CD4-positive, alpha-beta memory T cell (primary cell): ENCODE measurements at regions not wholly inside any gene's neighbourhood (a gene's known extent, or its start where the extent isn't known, plus 50 kb on each side); places are given as distances from the start of the nearest gene placed in this dataset.

Source experiments
- CTCF ChIA-PET: fragments of 350-600 bp; sonication (Branson Sonifier 250); formaldehyde crosslinking; loops from one replicate; lab custom pipeline; 2021; ENCODE audit warnings: inconsistent platforms; ENCODE audit not compliant: partially characterized antibody; lab: Charles Lee
- POLR2A ChIA-PET: fragments of 350-600 bp; sonication (Branson Sonifier 250); formaldehyde crosslinking; loops from one replicate; lab custom pipeline; 2021; ENCODE audit not compliant: partially characterized antibody; lab: Charles Lee
- DNase-seq, 5 donors: peaks; one replicate each; pipeline versions ENCODE4 v3.0.0 to v3.0.0-alpha.2; 2020 to 2022; ENCODE audit warnings: mixed read lengths in 1 of 5
- H3K27ac ChIP-seq: one replicate; pipeline ENCODE4 v1.7.0; 2013; ENCODE audit warnings: low read depth, low read length
- H3K27me3 ChIP-seq: 2 replicates; pipeline ENCODE4 v1.7.0; 2013; ENCODE audit warnings: mild to moderate bottlenecking, low read length, moderate library complexity; ENCODE audit not compliant: insufficient read depth
- H3K36me3 ChIP-seq: 2 replicates; pipeline ENCODE4 v1.7.0; 2013; ENCODE audit warnings: mild to moderate bottlenecking, low read length, moderate library complexity; ENCODE audit not compliant: insufficient read depth
- H3K4me1 ChIP-seq: 2 replicates; pipeline ENCODE4 v1.7.0; 2013; ENCODE audit warnings: mild to moderate bottlenecking, low read length, moderate library complexity; ENCODE audit not compliant: insufficient read depth
- H3K4me3 ChIP-seq, 2 donors: one replicate each; pipeline ENCODE4 v1.7.0; 2013; ENCODE audit warnings: low read length in 2 of 2, mild to moderate bottlenecking in 1 of 2
- H3K9me3 ChIP-seq, 2 donors: one replicate each; pipeline ENCODE4 v1.7.0; 2013; ENCODE audit warnings: low read length in 2 of 2, control low read depth in 1 of 2; ENCODE audit not compliant: control insufficient read depth in 1 of 2
- H3K27ac Mint-ChIP-seq, 7 donors: one replicate each; pipeline ENCODE4 v1.8.0; 2020 to 2021; ENCODE audit warnings: mixed read lengths in 7 of 7, mild to moderate bottlenecking in 6 of 7, inconsistent platforms in 3 of 7, moderate library complexity in 3 of 7
- H3K27me3 Mint-ChIP-seq, 2 donors: one replicate each; pipeline ENCODE4 v1.8.0; 2020 to 2021; ENCODE audit warnings: mixed read lengths in 2 of 2
- H3K36me3 Mint-ChIP-seq, 2 donors: one replicate each; pipeline ENCODE4 v1.8.0; 2020 to 2021; ENCODE audit warnings: mixed read lengths in 2 of 2, inconsistent platforms in 1 of 2, mild to moderate bottlenecking in 1 of 2
- H3K4me1 Mint-ChIP-seq, 4 donors: one replicate each; pipeline ENCODE4 v1.8.0; 2020 to 2021; ENCODE audit warnings: mixed read lengths in 4 of 4, mild to moderate bottlenecking in 1 of 4
- H3K4me3 Mint-ChIP-seq, 8 donors: one replicate each; pipeline ENCODE4 v1.8.0; 2020 to 2021; ENCODE audit warnings: mixed read lengths in 8 of 8, mild to moderate bottlenecking in 7 of 8, moderate library complexity in 6 of 8, inconsistent platforms in 3 of 8
- H3K9me3 Mint-ChIP-seq, 8 donors: one replicate each; pipeline ENCODE4 v1.8.0; 2020 to 2021; ENCODE audit warnings: mixed read lengths in 8 of 8, mild to moderate bottlenecking in 5 of 8, inconsistent platforms in 3 of 8, moderate library complexity in 1 of 8
- intact Hi-C: fragments of 100-400 bp; cut with micrococcal nuclease; formaldehyde crosslinking; loops from one replicate; pipeline ENCODE4 v1.15.1; 2023

DNA sequence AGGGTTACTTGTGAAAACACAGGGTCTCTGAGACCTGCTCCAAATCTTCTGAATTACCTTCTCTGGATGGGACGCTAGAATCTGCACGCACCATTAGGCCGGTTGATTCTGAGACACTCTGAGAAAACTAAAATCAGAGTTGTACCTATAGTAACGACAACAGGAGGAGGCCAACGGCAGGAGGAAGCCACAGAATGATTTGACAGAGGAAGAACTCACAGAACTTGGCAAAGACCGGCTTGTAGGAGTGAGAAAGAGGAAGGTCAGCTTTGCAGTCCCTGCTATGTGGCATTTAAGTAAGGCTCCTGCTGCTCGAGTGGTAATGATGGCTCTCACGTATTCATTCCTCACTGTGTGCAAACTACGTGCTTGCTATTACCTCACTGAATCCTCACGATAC, 483.0 kb downstream of the TMEM114 start:
- Mint-ChIP-seq H3K4me1 (peaks cover 0 to 4% (median 0%) of the 10 kb centered on the region in 4 donors), H3K36me3 (no peaks in the 10 kb centered on the region), H3K9me3 (peaks cover 0 to 13% (median 9%) of the 10 kb centered on the region in 8 donors), H3K27me3 (no peaks in the 10 kb centered on the region), H3K4me3 (no peak overlapping the region), H3K27ac (no peak overlapping the region)
- H3K27me3 ChIP-seq, result no peaks in the 10 kb centered on the region
- ChIA-PET POLR2A (no interaction called here), CTCF (no interaction called here)
- H3K9me3 ChIP-seq, result no peaks in the 10 kb centered on the region
- H3K4me1 ChIP-seq, result no peaks in the 10 kb centered on the region
- no peaks in the 10 kb centered on the region for H3K36me3 ChIP-seq
- DNase-seq, result no peak
- no peak overlapping the region for H3K27ac ChIP-seq
- intact Hi-C loops, result no loop called here
- H3K4me3 ChIP-seq, result no peak overlapping the region

GRCh38 chr16:8103649-8104289, 486.5 kb downstream of the TMEM114 start:
- Histone ChIP-seq H3K27me3 (no peaks in the 10 kb centered on the region), H3K36me3 (no peaks in the 10 kb centered on the region), H3K4me1 (no peaks in the 10 kb centered on the region), H3K27ac (no peak overlapping the region), H3K4me3 (no peak overlapping the region), H3K9me3 (no peaks in the 10 kb centered on the region)
- Mint-ChIP-seq H3K9me3 (peaks cover 3 to 17% (median 10%) of the 10 kb centered on the region in 8 donors), H3K4me1 (peaks cover 0 to 3% (median 0%) of the 10 kb centered on the region in 4 donors), H3K27me3 (no peaks in the 10 kb centered on the region), H3K36me3 (no peaks in the 10 kb centered on the region), H3K4me3 (no peak overlapping the region), H3K27ac (no peak overlapping the region)
- POLR2A ChIA-PET, result no interaction called here
- DNase-seq, result no peak
- CTCF ChIA-PET, result no interaction called here
- intact Hi-C loops, result no loop called here

GRCh38 chr16:8099586-8099985, 490.7 kb downstream of the TMEM114 start:
- Histone ChIP-seq H3K27ac (no peak overlapping the region), H3K36me3 (no peaks in the 10 kb centered on the region), H3K4me3 (no peak overlapping the region), H3K27me3 (no peaks in the 10 kb centered on the region), H3K4me1 (no peaks in the 10 kb centered on the region), H3K9me3 (no peaks in the 10 kb centered on the region)
- no peaks in the 10 kb centered on the region for H3K27me3 Mint-ChIP-seq
- ChIA-PET CTCF (no interaction called here), POLR2A (no interaction called here)
- H3K9me3 Mint-ChIP-seq, result peaks cover 8 to 20% (median 12%) of the 10 kb centered on the region in 8 donors
- H3K36me3 Mint-ChIP-seq, result no peaks in the 10 kb centered on the region
- no peak for DNase-seq
- H3K27ac Mint-ChIP-seq, result no peak overlapping the region
- intact Hi-C loops, result no loop called here
- no peak overlapping the region for H3K4me3 Mint-ChIP-seq
- H3K4me1 Mint-ChIP-seq, result no peaks in the 10 kb centered on the region

DNA sequence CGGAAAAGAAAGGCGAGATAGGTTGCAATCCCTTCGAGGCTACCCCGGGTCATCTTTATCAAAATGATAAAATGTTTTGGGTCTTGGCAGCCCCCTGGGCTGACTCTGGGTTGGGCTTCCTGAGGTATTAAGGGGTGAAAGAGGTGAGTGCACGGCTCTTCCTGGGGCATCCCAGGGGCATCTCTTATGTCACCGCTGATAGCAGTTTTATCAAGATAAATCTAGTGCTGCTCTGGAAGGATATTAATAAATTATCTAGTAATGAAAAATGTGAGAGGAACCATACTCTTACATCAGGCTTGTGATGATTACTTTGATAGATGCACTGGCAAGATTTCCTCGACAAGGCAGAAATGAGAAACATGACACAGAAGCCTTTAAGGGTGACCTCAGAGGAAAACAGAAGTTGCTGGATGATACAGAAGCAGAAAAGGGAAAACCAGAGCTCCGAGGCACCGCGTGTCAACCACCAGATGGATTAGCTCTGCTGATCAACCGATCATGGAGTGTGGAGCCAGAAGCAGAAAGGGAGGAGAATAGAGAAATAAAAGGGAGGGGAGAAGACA, 491.3 kb downstream of the TMEM114 start:
- no peaks in the 10 kb centered on the region for H3K36me3 Mint-ChIP-seq
- POLR2A ChIA-PET, result no interaction called here
- Histone ChIP-seq H3K4me3 (no peak overlapping the region), H3K27ac (no peak overlapping the region), H3K4me1 (no peaks in the 10 kb centered on the region), H3K36me3 (no peaks in the 10 kb centered on the region), H3K27me3 (no peaks in the 10 kb centered on the region), H3K9me3 (no peaks in the 10 kb centered on the region)
- no peaks in the 10 kb centered on the region for H3K27me3 Mint-ChIP-seq
- H3K27ac Mint-ChIP-seq, result no peak overlapping the region
- H3K9me3 Mint-ChIP-seq, result peaks cover 7 to 21% (median 14%) of the 10 kb centered on the region in 8 donors
- no peak overlapping the region for H3K4me3 Mint-ChIP-seq
- intact Hi-C loops, result no loop called here
- CTCF ChIA-PET, result no interaction called here
- H3K4me1 Mint-ChIP-seq, result no peaks in the 10 kb centered on the region
- DNase-seq, result no peak

- H3K4me3 Mint-ChIP-seq, result no peak overlapping the region
- intact Hi-C loops, result no loop called here
- peaks cover 8 to 28% (median 13%) of the 10 kb centered on the region in 8 donors for H3K9me3 Mint-ChIP-seq
- no peaks in the 10 kb centered on the region for H3K27me3 Mint-ChIP-seq
- ChIA-PET POLR2A (no interaction called here), CTCF (no interaction called here)
- no peaks in the 10 kb centered on the region for H3K4me1 Mint-ChIP-seq
- H3K36me3 Mint-ChIP-seq, result no peaks in the 10 kb centered on the region
- Histone ChIP-seq H3K4me3 (no peak overlapping the region), H3K4me1 (no peaks in the 10 kb centered on the region), H3K27ac (no peak overlapping the region), H3K9me3 (no peaks in the 10 kb centered on the region), H3K36me3 (no peaks in the 10 kb centered on the region), H3K27me3 (no peaks in the 10 kb centered on the region)
- H3K27ac Mint-ChIP-seq, result no peak overlapping the region
- DNase-seq, result no peak
Measured at GRCh38 chr16:8096211-8096610, 494.1 kb downstream of the TMEM114 start.

- ChIA-PET POLR2A (no interaction called here), CTCF (no interaction called here)
- intact Hi-C loops, result no loop called here
- Mint-ChIP-seq H3K36me3 (no peaks in the 10 kb centered on the region), H3K27ac (peak overlapping the region in 1 of 7 donors; percentile 15), H3K4me1 (no peaks in the 10 kb centered on the region), H3K4me3 (no peak overlapping the region), H3K27me3 (no peaks in the 10 kb centered on the region), H3K9me3 (peaks cover 2 to 24% (median 10%) of the 10 kb centered on the region in 8 donors)
- H3K9me3 ChIP-seq, result no peaks in the 10 kb centered on the region
- H3K27me3 ChIP-seq, result no peaks in the 10 kb centered on the region
- no peak for DNase-seq
- no peaks in the 10 kb centered on the region for H3K4me1 ChIP-seq
- H3K27ac ChIP-seq, result no peak overlapping the region
- no peak overlapping the region for H3K4me3 ChIP-seq
- H3K36me3 ChIP-seq, result no peaks in the 10 kb centered on the region
Measured at GRCh38 chr16:8094696-8095095, 495.6 kb downstream of the TMEM114 start.

DNA sequence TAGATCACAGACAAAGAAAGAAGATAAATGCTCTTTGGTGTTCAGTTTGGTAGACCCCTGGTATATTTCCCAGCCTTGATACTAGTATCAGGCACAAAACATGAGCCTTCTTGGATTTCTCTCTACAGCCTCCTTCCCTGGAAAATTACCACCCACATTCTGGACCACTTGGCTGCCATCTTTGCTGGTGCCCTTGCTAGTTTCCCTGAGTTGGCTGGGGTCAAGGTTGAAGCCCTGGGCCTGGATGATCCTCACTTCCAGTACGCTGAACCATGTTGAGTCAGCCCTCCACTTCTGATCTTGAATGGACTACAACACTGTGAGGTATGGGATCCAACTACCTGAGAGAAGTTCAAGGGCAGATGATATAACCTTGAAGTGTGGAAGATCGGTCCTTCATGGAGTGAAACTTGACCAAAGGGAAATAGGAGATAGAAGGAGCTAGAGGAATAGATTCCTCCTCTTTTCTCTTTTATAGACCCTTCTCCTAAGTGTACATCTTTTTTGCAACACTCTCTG, 501.4 kb downstream of the TMEM114 start:
- Histone ChIP-seq H3K9me3 (no peaks in the 10 kb centered on the region), H3K4me1 (no peaks in the 10 kb centered on the region), H3K27ac (no peak overlapping the region), H3K27me3 (no peaks in the 10 kb centered on the region), H3K36me3 (no peaks in the 10 kb centered on the region), H3K4me3 (no peak overlapping the region)
- H3K36me3 Mint-ChIP-seq, result no peaks in the 10 kb centered on the region
- no peak for DNase-seq
- no peak overlapping the region for H3K4me3 Mint-ChIP-seq
- ChIA-PET CTCF (no interaction called here), POLR2A (no interaction called here)
- no peaks in the 10 kb centered on the region for H3K27me3 Mint-ChIP-seq
- no peak overlapping the region for H3K27ac Mint-ChIP-seq
- H3K9me3 Mint-ChIP-seq, result peaks cover 4 to 30% (median 7%) of the 10 kb centered on the region in 8 donors
- intact Hi-C loops, result no loop called here
- no peaks in the 10 kb centered on the region for H3K4me1 Mint-ChIP-seq
